B cell (primary cell): ENCODE measurements at regions not wholly inside any gene's neighbourhood (a gene's known extent, or its start where the extent isn't known, plus 50 kb on each side); places are given as distances from the start of the nearest gene placed in this dataset.

ENCODE experiments used
- ATAC-seq: fragments of 200-7000 bp; cut with Tn5 transposase; one replicate; pipeline ENCODE4 v1.10.0; 2021; ENCODE audit warnings: low read depth, mild to moderate bottlenecking, moderate number of reproducible peaks, moderate library complexity
- CTCF ChIA-PET: fragments of 350-600 bp; sonication (Branson Sonifier 250); formaldehyde crosslinking; loops from one replicate; lab custom pipeline; 2021; ENCODE audit warnings: antibody characterized with exemption, inconsistent platforms; lab: Charles Lee
- POLR2A ChIA-PET: fragments of 350-600 bp; sonication (Branson Sonifier 250); formaldehyde crosslinking; loops from one replicate; lab custom pipeline; 2021; ENCODE audit warnings: antibody characterized with exemption; lab: Charles Lee
- DNase-seq: peaks from one replicate; pipeline ENCODE4 v3.0.0; 2013
- H2AFZ ChIP-seq: 2 replicates; pipeline ENCODE4 v1.6.1; 2012; ENCODE audit warnings: mild to moderate bottlenecking, low read depth, low read length; ENCODE audit not compliant: insufficient read depth, poor library complexity, severe bottlenecking
- H3K27ac ChIP-seq, 2 donors: 1 replicate in 1 of 2; 2 replicates in 1 of 2; pipeline ENCODE4 v1.5.1; 2012 to 2013; ENCODE audit warnings: low read length in 2 of 2, mild to moderate bottlenecking in 2 of 2, moderate library complexity in 1 of 2
- H3K27me3 ChIP-seq, 4 experiments: fragments of 200-600 bp in 1 of 4; sonication (generic) in 1 of 4; replicated peaks in 1 of 4; 1 replicate in 2 of 4; 2 replicates in 2 of 4; pipeline versions ENCODE4 v1.6.1 to v1.7.0; 2013 to 2016; ENCODE audit warnings: low read length in 3 of 4, mild to moderate bottlenecking in 2 of 4, mixed read lengths in 1 of 4, moderate library complexity in 1 of 4; ENCODE audit not compliant: insufficient read depth in 4 of 4, control insufficient read depth in 3 of 4; ENCODE audit errors: control extremely low read depth in 1 of 4
- H3K36me3 ChIP-seq, 2 experiments: replicated peaks in 1 of 2; 1 replicate in 1 of 2; 2 replicates in 1 of 2; pipeline versions ENCODE4 v1.6.1 to v1.7.1; 2013; ENCODE audit warnings: low read length in 1 of 2; ENCODE audit not compliant: insufficient read depth in 2 of 2, control insufficient read depth in 1 of 2; ENCODE audit errors: control extremely low read depth in 1 of 2, extremely low read depth in 1 of 2
- H3K4me1 ChIP-seq, 2 donors: fragments of 200-600 bp in 1 of 2; sonication (generic) in 1 of 2; 1 replicate in 1 of 2; 2 replicates in 1 of 2; pipeline versions ENCODE4 v1.5.1 to v1.6.1; 2013 to 2017; ENCODE audit warnings: low read length in 2 of 2; ENCODE audit not compliant: control insufficient read depth in 2 of 2, insufficient read depth in 2 of 2
- H3K4me2 ChIP-seq: replicated peaks from 2 replicates; pipeline ENCODE3; 2012; ENCODE audit warnings: mild to moderate bottlenecking, low read depth, low read length; ENCODE audit not compliant: poor library complexity, severe bottlenecking
- H3K4me3 ChIP-seq, 5 experiments: fragments of 200-600 bp in 1 of 5; sonication (generic) in 1 of 5; 1 replicate in 3 of 5; 2 replicates in 2 of 5; pipeline versions ENCODE4 v1.5.1 to v1.7.0; 2011 to 2016; ENCODE audit warnings: low read length in 4 of 5, mild to moderate bottlenecking in 4 of 5, low read depth in 2 of 5, control low read depth in 1 of 5, moderate library complexity in 1 of 5; ENCODE audit not compliant: insufficient read depth in 1 of 5; ENCODE audit errors: control extremely low read depth in 1 of 5, extremely low read depth in 1 of 5
- H3K79me2 ChIP-seq: fragments of 200-600 bp; sonication (generic); one replicate; pipeline ENCODE4 v1.6.0; 2016; ENCODE audit warnings: low read length; ENCODE audit not compliant: control insufficient read depth, insufficient read depth
- H3K9ac ChIP-seq: fragments of 200-600 bp; sonication (generic); 2 replicates; pipeline ENCODE4 v1.6.1; 2017; ENCODE audit warnings: mild to moderate bottlenecking, low read length, moderate library complexity
- H3K9me3 ChIP-seq, 3 donors: one replicate each; pipeline versions ENCODE4 v1.6.1 to v1.7.1; 2013; ENCODE audit warnings: low read length in 2 of 3; ENCODE audit not compliant: control insufficient read depth in 2 of 3, insufficient read depth in 1 of 3; ENCODE audit errors: control extremely low read depth in 1 of 3
- H4K20me1 ChIP-seq: 2 replicates; pipeline ENCODE4 v1.6.0; 2012; ENCODE audit warnings: mild to moderate bottlenecking, low read length; ENCODE audit not compliant: insufficient read depth, control insufficient read depth, poor library complexity, severe bottlenecking
- H3K27ac Mint-ChIP-seq: one replicate; pipeline ENCODE4 v1.8.0; 2021; ENCODE audit warnings: mixed read lengths
- H3K27me3 Mint-ChIP-seq: one replicate; pipeline ENCODE4 v1.8.0; 2021; ENCODE audit warnings: mixed read lengths
- H3K4me1 Mint-ChIP-seq: one replicate; pipeline ENCODE4 v1.8.0; 2021; ENCODE audit warnings: mixed read lengths
- H3K4me3 Mint-ChIP-seq: one replicate; pipeline ENCODE4 v1.8.0; 2021; ENCODE audit warnings: mixed read lengths
- H3K9me3 Mint-ChIP-seq: one replicate; pipeline ENCODE4 v1.8.0; 2022; ENCODE audit warnings: mixed read lengths; ENCODE audit not compliant: insufficient read depth
- EZH2 ChIP-seq: IDR thresholded peaks from 2 replicates; pipeline ENCODE4 v1.6.1; 2012; ENCODE audit warnings: borderline replicate concordance, low read depth, mild to moderate bottlenecking, moderate library complexity, low read length; ENCODE audit not compliant: insufficient read depth, poor library complexity, severe bottlenecking
- WGBS: methylation state at CpG from one replicate; pipeline ENCODE4 v1.1.5; 2013; ENCODE audit warnings: missing lambda C conversion rate; ENCODE audit not compliant: insufficient coverage; 5-methylcytosine and 5-hydroxymethylcytosine counted together
- intact Hi-C: fragments of 100-400 bp; cut with micrococcal nuclease; formaldehyde crosslinking; loops from one replicate; pipeline ENCODE4 v1.10.0; 2022
- TF ChIP-seq, protein P1 (sequence below): fragments of 200-600 bp; IDR thresholded peaks from one replicate; pipeline ENCODE4 v1.8.0; 2022; ENCODE audit warnings: antibody characterized with exemption, mild to moderate bottlenecking

DNA sequence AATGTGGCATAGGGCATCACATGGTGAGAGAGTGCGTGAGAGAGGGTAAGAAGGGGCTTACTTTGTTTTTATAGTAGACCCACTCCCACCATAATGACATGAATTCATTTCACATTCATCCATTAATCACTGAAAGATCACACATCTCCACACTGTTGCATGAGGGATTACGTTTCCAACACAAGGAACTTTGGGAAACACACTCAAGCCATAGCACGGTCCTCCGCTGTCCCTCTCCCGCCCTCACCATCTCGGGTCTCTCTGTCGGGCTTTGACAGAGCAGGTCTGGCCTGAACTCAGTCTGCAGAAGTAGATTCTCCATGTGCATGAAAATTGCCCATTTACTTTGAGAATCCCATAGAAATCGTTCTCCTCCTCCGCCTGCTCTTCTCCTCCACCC is 312.2 kb downstream of the MATN1 start:
- H2AFZ ChIP-seq: no peak overlapping the region
- no peaks in the 10 kb centered on the region for H3K4me1 Mint-ChIP-seq
- no peaks in the 10 kb centered on the region for H3K9me3 ChIP-seq
- H3K9ac ChIP-seq: no peak overlapping the region
- ChIA-PET POLR2A (no interaction called here), CTCF (no interaction called here)
- H3K9me3 Mint-ChIP-seq: no peaks in the 10 kb centered on the region
- WGBS: 92% methylated on average over 8 of the region's 9 CpGs
- H3K27me3 ChIP-seq: no peaks in the 10 kb centered on the region
- no peaks in the 10 kb centered on the region for H4K20me1 ChIP-seq
- intact Hi-C loops: no loop called here
- no peak overlapping the region for H3K4me3 Mint-ChIP-seq
- H3K27ac Mint-ChIP-seq: no peak overlapping the region
- no peak overlapping the region for H3K4me2 ChIP-seq
- H3K27me3 Mint-ChIP-seq: peaks cover 43% of the 10 kb centered on the region
- no peak overlapping the region for H3K4me3 ChIP-seq
- TF ChIP-seq, protein P1, sequence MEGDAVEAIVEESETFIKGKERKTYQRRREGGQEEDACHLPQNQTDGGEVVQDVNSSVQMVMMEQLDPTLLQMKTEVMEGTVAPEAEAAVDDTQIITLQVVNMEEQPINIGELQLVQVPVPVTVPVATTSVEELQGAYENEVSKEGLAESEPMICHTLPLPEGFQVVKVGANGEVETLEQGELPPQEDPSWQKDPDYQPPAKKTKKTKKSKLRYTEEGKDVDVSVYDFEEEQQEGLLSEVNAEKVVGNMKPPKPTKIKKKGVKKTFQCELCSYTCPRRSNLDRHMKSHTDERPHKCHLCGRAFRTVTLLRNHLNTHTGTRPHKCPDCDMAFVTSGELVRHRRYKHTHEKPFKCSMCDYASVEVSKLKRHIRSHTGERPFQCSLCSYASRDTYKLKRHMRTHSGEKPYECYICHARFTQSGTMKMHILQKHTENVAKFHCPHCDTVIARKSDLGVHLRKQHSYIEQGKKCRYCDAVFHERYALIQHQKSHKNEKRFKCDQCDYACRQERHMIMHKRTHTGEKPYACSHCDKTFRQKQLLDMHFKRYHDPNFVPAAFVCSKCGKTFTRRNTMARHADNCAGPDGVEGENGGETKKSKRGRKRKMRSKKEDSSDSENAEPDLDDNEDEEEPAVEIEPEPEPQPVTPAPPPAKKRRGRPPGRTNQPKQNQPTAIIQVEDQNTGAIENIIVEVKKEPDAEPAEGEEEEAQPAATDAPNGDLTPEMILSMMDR: no peak
- no peak for TF ChIP-seq EZH2
- H3K4me1 ChIP-seq: no peaks in the 10 kb centered on the region
- no peaks in the 10 kb centered on the region for H3K36me3 ChIP-seq
- ATAC-seq (no peak), DNase-seq (no peak)
- no peaks in the 10 kb centered on the region for H3K79me2 ChIP-seq
- H3K27ac ChIP-seq: no peak overlapping the region

DNA sequence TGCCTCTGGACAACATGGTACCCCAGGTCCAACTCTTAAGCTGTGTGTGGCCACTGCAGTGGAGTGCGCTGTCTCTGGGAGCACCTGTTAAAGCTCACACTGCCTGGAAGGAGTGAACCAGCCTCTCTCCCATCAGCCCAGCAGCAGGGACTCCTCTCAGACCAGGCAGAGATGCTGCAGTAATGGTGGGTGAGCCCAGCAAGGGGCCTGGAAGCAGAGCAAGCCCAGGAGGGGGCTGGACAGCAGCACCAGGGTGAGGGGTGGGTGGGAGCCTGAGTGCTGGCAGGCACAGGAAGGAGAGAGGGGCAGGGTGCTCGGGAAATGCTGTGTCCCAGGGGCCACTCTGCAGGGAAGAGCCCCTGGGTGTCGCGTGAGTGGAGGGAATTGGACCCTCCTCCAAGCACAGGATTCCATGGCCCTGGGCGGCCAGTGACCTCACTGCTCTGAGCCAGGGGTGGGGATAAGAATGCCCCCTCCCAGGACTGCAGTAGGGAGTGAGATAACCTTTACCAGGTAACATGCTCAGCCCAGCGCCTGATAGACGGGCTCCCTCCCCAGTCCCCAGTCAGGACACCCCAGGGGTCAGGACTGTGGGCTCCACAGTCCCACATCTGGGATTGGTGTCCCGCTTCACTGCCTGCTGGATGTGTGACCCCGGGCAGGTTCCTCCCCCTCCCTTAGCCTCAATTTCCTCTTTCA is 313.1 kb downstream of the MATN1 start:
- Histone ChIP-seq H3K4me3 (no peak overlapping the region), H3K4me2 (no peak overlapping the region), H3K79me2 (no peaks in the 10 kb centered on the region), H3K36me3 (no peaks in the 10 kb centered on the region), H3K27ac (no peak overlapping the region), H4K20me1 (no peaks in the 10 kb centered on the region), H3K9ac (no peak overlapping the region), H3K4me1 (no peaks in the 10 kb centered on the region), H2AFZ (no peak overlapping the region), H3K27me3 (no peaks in the 10 kb centered on the region), H3K9me3 (no peaks in the 10 kb centered on the region)
- CTCF ChIA-PET: no interaction called here
- no peak overlapping the region for H3K4me3 Mint-ChIP-seq
- DNase-seq (no peak), ATAC-seq (no peak)
- H3K27ac Mint-ChIP-seq: no peak overlapping the region
- H3K27me3 Mint-ChIP-seq: peaks cover 41% of the 10 kb centered on the region
- POLR2A ChIA-PET: no interaction called here
- no peaks in the 10 kb centered on the region for H3K4me1 Mint-ChIP-seq
- H3K9me3 Mint-ChIP-seq: no peaks in the 10 kb centered on the region
- TF ChIP-seq, protein P1: no peak
- no peak for TF ChIP-seq EZH2
- 86% methylated on average over 8 of the region's 9 CpGs for WGBS
- intact Hi-C loops: no loop called here
